Left kidney (tissue), 1 donor: ENCODE measurements at regions not wholly inside any gene's neighbourhood (a gene's known extent, or its start where the extent isn't known, plus 50 kb on each side); places are given as distances from the start of the nearest gene placed in this dataset.
"Not testable (repeated sequence)": the region's sequence is repeated elsewhere in the genome, so short reads cannot be mapped to it uniquely, and the experiment has no call there.

Experiments used
- DNase-seq: peaks from one replicate; pipeline ENCODE4 v3.0.0-alpha.2; 2013

GRCh38 chr10:107978455-107978854 is 813.9 kb upstream of the SORCS1 start:
- no peak for DNase-seq

GRCh38 chr10:107971973-107972372 is 807.5 kb upstream of the SORCS1 start:
- DNase-seq, result no peak

DNA sequence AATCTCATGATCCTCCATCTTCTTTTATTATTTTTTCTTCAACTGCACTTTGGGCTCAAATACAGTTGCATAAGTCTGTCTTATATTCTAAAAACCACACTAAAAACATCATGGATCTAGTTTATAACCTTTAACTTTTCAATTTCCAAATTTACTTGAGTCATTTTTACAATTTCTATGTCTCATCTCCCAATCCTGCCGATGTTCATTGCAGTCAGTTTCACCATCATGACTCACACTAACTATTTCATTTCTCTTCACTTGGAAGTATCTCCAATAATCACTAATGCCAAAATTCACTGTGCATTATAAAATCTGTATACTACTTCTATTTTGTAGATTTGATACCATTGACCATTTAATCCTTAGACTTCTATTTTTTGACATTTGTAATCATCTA is 806.9 kb upstream of the SORCS1 start:
- DNase-seq, result no peak

GRCh38 chr10:107970512-107970911 is 806.0 kb upstream of the SORCS1 start:
- DNase-seq, result no peak

DNA sequence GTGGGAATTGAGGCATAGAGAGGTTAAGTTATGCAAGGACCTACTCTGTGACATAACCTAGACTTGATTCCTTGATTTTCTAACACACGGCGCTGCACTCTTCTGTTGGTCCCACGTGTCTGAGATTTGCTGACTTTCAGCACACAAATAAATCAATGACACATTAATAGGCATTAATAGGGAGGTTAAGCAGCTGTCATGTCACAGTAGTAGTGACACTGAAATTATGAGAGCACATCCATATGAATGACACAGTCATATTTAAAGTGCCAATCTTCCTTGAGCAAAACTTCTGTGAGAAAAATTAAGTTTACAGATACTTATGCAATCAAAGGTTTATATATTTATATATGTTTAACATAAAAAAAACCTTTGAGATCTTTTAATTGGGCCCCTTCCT is 805.4 kb upstream of the SORCS1 start:
- no peak for DNase-seq

DNA sequence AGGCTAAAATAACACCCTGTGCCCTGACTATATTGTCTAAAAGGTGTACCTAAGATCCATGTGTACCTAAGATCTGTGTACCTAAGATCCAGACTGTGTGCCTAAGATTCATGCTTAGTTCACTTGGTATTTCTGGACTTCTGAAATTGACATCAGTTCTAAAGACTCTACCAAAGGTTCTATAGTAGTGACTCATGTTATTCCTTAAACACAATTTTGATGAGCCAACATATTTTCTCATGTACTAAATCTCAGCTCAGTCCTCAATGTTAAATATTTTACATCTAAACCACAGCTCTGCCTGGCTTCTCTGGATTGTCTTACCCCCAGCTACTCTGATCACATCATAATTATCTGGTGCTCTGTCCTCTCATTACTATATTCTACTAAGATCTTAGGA is 802.3 kb upstream of the SORCS1 start:
- DNase-seq, result no peak

- no peak for DNase-seq
Observed at GRCh38 chr10:107952649-107953556, 788.4 kb upstream of the SORCS1 start.

- not testable (repeated sequence) for DNase-seq
Observed at GRCh38 chr10:107950411-107951062, 786.0 kb upstream of the SORCS1 start.

GRCh38 chr10:107942826-107943225 is 778.3 kb upstream of the SORCS1 start:
- no peak for DNase-seq

DNA sequence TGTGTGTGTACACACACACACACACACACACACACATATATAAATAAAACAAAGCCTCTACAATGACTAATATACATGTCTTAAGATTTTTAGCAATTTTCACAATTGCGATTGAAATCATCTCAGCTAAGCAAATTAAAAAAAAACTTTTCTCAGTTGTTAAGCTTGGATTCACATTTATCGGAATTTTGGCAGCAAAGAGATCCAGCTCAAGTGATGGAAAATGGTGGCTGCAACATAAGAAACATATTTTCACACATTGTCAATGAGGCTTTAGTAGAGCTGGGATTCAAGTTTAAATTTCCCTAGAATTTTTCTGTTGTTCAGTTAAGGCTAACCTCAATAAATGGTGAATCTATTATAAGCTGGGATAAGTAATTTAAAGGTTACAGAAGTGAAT is 768.6 kb upstream of the SORCS1 start:
- no peak for DNase-seq

DNA sequence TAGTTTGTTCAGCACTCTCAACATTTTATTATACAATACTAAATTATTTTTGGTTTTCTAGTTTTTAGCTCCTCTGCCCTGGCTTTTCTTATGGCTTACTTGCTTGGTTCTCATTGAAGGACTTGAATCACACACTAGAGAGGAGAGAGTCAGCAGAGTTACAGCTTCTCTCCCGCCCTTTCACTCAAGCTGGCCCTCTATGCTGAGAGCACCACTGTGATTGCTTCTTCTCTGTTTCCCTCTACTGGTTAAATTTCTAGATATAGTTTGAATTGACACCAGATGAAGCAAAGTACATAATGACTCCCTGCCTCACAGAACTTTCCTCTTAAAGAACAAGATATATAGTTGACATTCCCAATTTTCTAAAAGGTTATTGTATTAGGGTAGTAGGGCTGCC is 767.3 kb upstream of the SORCS1 start:
- no peak for DNase-seq

DNA sequence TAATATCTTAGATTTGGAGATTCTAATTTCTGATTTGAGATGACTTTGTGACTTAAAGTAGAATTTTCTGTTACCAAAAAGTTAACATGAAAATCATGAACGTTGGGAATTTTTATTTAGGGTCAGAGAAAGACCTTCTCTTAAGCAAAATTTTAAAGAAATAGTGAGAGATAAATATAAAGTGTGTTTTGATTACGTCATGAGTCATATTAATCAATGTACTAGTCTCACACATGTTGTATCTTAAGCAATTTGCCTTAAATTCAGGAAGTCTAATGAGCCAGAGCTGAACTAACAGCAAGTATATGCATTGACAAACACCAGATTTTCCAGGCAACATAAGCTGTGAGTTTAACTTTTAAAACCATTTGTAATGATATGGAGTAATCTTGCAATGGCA is 765.5 kb upstream of the SORCS1 start:
- DNase-seq, result no peak

DNA sequence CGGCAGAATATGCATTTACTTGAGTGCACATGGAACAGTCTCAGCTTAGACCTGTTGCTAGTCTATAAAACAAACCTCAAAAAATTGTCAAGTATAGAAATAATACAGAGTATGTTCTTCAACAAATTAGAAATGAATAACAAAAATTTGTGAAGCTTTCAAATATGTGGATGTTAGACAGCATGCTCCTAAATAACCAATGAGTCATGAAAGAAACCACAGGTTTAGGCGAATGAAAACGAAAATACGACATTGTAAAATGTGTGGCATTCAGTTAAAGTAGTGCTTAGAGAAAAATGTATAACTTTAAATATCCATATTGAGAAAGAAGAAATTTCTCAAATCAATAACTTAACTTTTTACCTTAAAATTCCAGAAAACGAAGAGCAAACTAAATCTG is 760.0 kb upstream of the SORCS1 start:
- DNase-seq, result no peak

GRCh38 chr10:107919626-107920235 is 755.2 kb upstream of the SORCS1 start:
- no peak for DNase-seq

DNA sequence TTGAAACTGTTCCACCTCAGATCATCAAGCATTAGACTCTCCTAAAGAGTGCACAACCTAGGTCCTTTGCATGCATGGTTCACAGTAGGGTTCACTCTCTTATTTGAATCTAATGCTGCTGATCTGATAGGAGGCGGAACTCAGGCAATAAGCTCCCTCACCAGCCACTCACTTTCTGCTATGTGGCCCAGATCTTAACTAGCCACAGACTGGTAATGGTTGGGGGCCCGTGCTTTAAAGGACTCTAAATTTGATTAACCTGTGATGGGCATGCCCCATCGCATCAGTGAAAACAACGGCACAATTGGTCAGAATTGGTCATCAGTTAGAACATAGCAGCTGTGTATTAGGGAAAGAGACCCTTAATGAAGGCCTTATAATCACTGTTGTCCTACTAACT is 753.7 kb upstream of the SORCS1 start:
- no peak for DNase-seq

DNA sequence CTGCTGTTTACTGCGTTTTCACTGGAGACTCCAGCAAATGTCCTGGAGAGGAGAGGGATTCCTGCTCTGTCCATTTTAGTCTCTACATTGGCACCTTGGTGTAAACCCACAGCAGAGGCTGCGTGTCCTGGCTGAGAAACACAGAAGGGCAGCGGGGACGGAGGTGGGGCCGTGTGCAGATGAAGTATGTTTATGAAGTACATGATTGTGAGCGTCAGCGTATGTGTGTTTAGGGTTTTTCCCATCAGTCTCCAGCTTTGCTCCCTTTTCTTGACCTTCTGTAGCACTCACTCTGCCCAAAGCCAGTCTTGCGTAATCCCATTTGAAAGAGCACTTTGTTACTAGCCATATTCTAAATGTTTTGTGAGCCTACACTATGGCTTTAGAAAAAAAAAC is 750.7 kb upstream of the SORCS1 start:
- DNase-seq, result no peak

- peak; percentile 28 for DNase-seq
Observed at GRCh38 chr10:107914450-107915214, 750.1 kb upstream of the SORCS1 start.

- DNase-seq, result no peak
Observed at GRCh38 chr10:107913317-107914294, 749.1 kb upstream of the SORCS1 start.

- DNase-seq, result no peak
Observed at GRCh38 chr10:107901076-107901475, 736.6 kb upstream of the SORCS1 start.

DNA sequence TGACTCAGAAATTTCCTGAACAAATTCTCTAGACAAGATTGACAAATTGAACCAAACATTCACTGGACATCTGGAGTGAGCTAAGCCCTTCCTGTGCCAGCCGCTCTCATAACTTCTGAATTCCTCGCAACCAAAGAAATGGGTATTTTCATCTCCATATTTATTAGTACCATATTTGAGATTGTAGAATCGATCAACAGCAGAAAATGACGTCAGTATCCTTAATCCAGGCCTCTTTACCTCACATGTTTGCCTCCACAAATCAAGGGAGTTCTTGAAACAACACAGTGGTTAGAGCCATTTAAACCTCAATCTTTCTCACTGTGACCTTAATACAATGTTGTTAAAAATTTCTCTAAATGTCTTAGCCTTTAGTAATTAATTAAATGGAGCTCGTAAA is 735.6 kb upstream of the SORCS1 start:
- DNase-seq, result no peak

GRCh38 chr10:107899502-107900062 is 735.1 kb upstream of the SORCS1 start:
- DNase-seq, result no peak
